ENCODE measurements at regions not wholly inside any gene's neighbourhood (a gene's known extent, or its start where the extent isn't known, plus 50 kb on each side); places are given as distances from the start of the nearest gene placed in this dataset.

GRCh38 chr5:96288166-96288844 is 144.7 kb downstream of the PCSK1 start:
- Histone ChIP-seq H4K5ac (ENCODE audit: insufficient read length, low read depth, low read length) (no peak overlapping the region), H3K56ac (replicated peaks; ENCODE audit: insufficient read length, low read depth, low read length) (no peak overlapping the region), H3K9me3 (ENCODE audit: insufficient read depth in 2 of 2, low read depth in 1 of 2, low read length in 1 of 2) (peaks cover 0 to 4% of the 10 kb centered on the region in 2 experiments; a peak in 1 of 4 replicates), H3K4me3 (ENCODE audit: extremely low read depth in 1 of 4, insufficient read depth in 2 of 4, low read depth in 3 of 4, low read length in 4 of 4) (no peak overlapping the region), H4K91ac (replicated peaks; ENCODE audit: insufficient read length, low read length) (no peak overlapping the region), H4K20me1 (replicated peaks in 1 of 2; ENCODE audit: control insufficient read depth in 1 of 2, insufficient read depth in 2 of 2, low read length in 2 of 2) (no peaks in the 10 kb centered on the region), H2AK5ac (ENCODE audit: low read depth, low read length) (no peak overlapping the region), H3K4me1 (replicated peaks in 1 of 4; ENCODE audit: control insufficient read depth in 3 of 4, insufficient read depth in 4 of 4, low read length in 3 of 4) (peaks cover 0 to 4% (median 2%) of the 10 kb centered on the region in 4 experiments; a peak in 2 of 7 replicates), H2BK12ac (ENCODE audit: low read depth, low read length) (no peak overlapping the region), H2BK20ac (ENCODE audit: low read length) (no peak overlapping the region), H3K23me2 (ENCODE audit: low read depth, low read length) (no peaks in the 10 kb centered on the region), H2BK120ac (replicated peaks; ENCODE audit: low read depth, low read length) (no peak overlapping the region), H4K8ac (ENCODE audit: extremely low read depth, insufficient read depth, low read length) (no peak overlapping the region), H3K36me3 (ENCODE audit: control insufficient read depth in 2 of 4, insufficient read depth in 4 of 4, low read length in 3 of 4) (no peaks in the 10 kb centered on the region), H3K27me3 (replicated peaks in 1 of 4; ENCODE audit: control insufficient read depth in 3 of 4, extremely low read depth in 1 of 4, insufficient read depth in 3 of 4, low read length in 3 of 4) (no peaks in the 10 kb centered on the region), H3K79me1 (ENCODE audit: low read depth, low read length) (no peaks in the 10 kb centered on the region), H3K9ac (replicated peaks in 1 of 4; ENCODE audit: extremely low read depth in 1 of 4, low read depth in 3 of 4, low read length in 3 of 4) (no peak overlapping the region), H3K27ac (ENCODE audit: low read depth, low read length) (no peak overlapping the region), H3K14ac (ENCODE audit: insufficient read length) (no peak overlapping the region), H2AFZ (ENCODE audit: low read length) (no peak overlapping the region), H3K18ac (ENCODE audit: extremely low read depth, low read length) (no peak overlapping the region), H3K4ac (replicated peaks; ENCODE audit: insufficient read length, low read depth, low read length) (no peak overlapping the region), H3K23ac (ENCODE audit: insufficient read length) (no peak overlapping the region), H3K4me2 (ENCODE audit: insufficient read depth in 1 of 2, low read depth in 2 of 2, low read length in 2 of 2) (no peak overlapping the region), H2BK15ac (ENCODE audit: low read length) (no peak overlapping the region), H2BK5ac (ENCODE audit: low read depth, low read length) (no peak overlapping the region), H3K79me2 (ENCODE audit: control insufficient read depth in 1 of 2, insufficient read depth in 2 of 2, low read length in 2 of 2) (no peaks in the 10 kb centered on the region)
- FAIRE-seq: no peak
- ChIA-PET CTCF (ENCODE audit: partially characterized antibody) (no interaction called here), POLR2A (ENCODE audit: partially characterized antibody) (no interaction called here)
- 90% methylated on average over 3 of the region's 3 CpGs; no CpG with 5 or more reads in 1 of the 2 experiments for WGBS, 2 experiments (ENCODE audit: extremely low coverage in 1 of 2, insufficient coverage in 1 of 2, insufficient read length in 1 of 2, insufficient replicate concordance in 2 of 2, low coverage in 1 of 2, low lambda C conversion rate in 2 of 2, missing lambda C conversion rate in 1 of 2)
- DNase-seq (ENCODE audit: low read depth in 1 of 2, low spot score in 2 of 2): no peak
- TF ChIP-seq ZNF274 (IDR thresholded peaks at IDR 0.05; ENCODE audit: borderline replicate concordance, extremely low read depth, low read length) (no peak), SUZ12 (IDR thresholded peaks at IDR 0.05; ENCODE audit: low read length) (no peak), CHD1 (IDR thresholded peaks at IDR 0.05; ENCODE audit: low read depth, low read length) (no peak), ASH2L (IDR thresholded peaks at IDR 0.05; ENCODE audit: low read length) (no peak), RBBP5 (IDR thresholded peaks at IDR 0.05; ENCODE audit: borderline replicate concordance, low read depth, low read length) (no peak), E2F6 (IDR thresholded peaks at IDR 0.05) (no peak), CHD2 (IDR thresholded peaks at IDR 0.05; ENCODE audit: low read length) (no peak), CBX5 (IDR thresholded peaks at IDR 0.05; ENCODE audit: low read depth, low read length) (no peak), RNF2 (IDR thresholded peaks at IDR 0.05; ENCODE audit: borderline replicate concordance, low read depth, low read length, missing control alignments, poor library complexity, severe bottlenecking) (no peak), CBX8 (IDR thresholded peaks at IDR 0.05; ENCODE audit: borderline replicate concordance, low read depth, low read length) (no peak), PHF8 (conservative IDR thresholded peaks at IDR 0.05; ENCODE audit: low read depth, low read length) (no peak), HDAC6 (IDR thresholded peaks at IDR 0.05; ENCODE audit: low read depth, low read length) (no peak), NANOG (IDR thresholded peaks at IDR 0.05; ENCODE audit: insufficient read depth, low read depth, low read length, poor library complexity, severe bottlenecking) (no peak)

Measured in H1 (cell line).